DND-41 (cell line): ENCODE measurements at regions not wholly inside any gene's neighbourhood (a gene's known extent, or its start where the extent isn't known, plus 50 kb on each side); places are given as distances from the start of the nearest gene placed in this dataset.

Source experiments
- ATAC-seq: fragments of 200-7000 bp; cut with Tn5 transposase; 3 replicates; pipeline ENCODE4 v1.9.1; 2021; ENCODE audit warnings: low read depth; ENCODE audit not compliant: insufficient read depth
- DNase-seq: peaks from one replicate; pipeline ENCODE4 v3.0.0-alpha.2; 2020
- H2AFZ ChIP-seq: 2 replicates; pipeline ENCODE4 v1.6.0; 2012; ENCODE audit warnings: low read depth, low read length
- H3K27ac ChIP-seq: 2 replicates; pipeline ENCODE4 v1.5.1; 2012; ENCODE audit warnings: low read length, inconsistent platforms
- H3K27me3 ChIP-seq: fragments of 200-600 bp; sonication (generic); 2 replicates; pipeline ENCODE4 v1.6.0; 2012; ENCODE audit warnings: low read length, mild to moderate bottlenecking, inconsistent platforms; ENCODE audit not compliant: insufficient read depth, poor library complexity
- H3K36me3 ChIP-seq: 2 replicates; pipeline ENCODE4 v1.5.1; 2012; ENCODE audit warnings: low read length, inconsistent platforms; ENCODE audit not compliant: insufficient read depth
- H3K4me1 ChIP-seq: 2 replicates; pipeline ENCODE4 v1.5.1; 2012; ENCODE audit warnings: mild to moderate bottlenecking, low read length; ENCODE audit not compliant: insufficient read depth
- H3K4me2 ChIP-seq: 2 replicates; pipeline ENCODE4 v1.6.0; 2012; ENCODE audit warnings: mild to moderate bottlenecking, moderate library complexity, low read length, inconsistent platforms; ENCODE audit not compliant: insufficient read depth
- H3K4me3 ChIP-seq, 2 experiments: fragments of 200-600 bp in 1 of 2; shearing (Covaris generic) in 1 of 2; 2 replicates each; pipeline ENCODE4 v1.5.1; 2012 to 2016; ENCODE audit warnings: inconsistent platforms in 2 of 2, low read length in 2 of 2, mild to moderate bottlenecking in 2 of 2, low read depth in 1 of 2, moderate library complexity in 1 of 2
- H3K79me2 ChIP-seq: 2 replicates; pipeline ENCODE4 v1.6.0; 2012; ENCODE audit warnings: low read length, inconsistent platforms; ENCODE audit not compliant: insufficient read depth
- H3K9ac ChIP-seq: 2 replicates; pipeline ENCODE4 v1.6.0; 2012; ENCODE audit warnings: low read depth, mild to moderate bottlenecking, inconsistent platforms, low read length, moderate library complexity
- H3K9me3 ChIP-seq: 2 replicates; pipeline ENCODE4 v1.5.1; 2012; ENCODE audit warnings: low read length, moderate library complexity, mild to moderate bottlenecking, inconsistent platforms; ENCODE audit not compliant: insufficient read depth, severe bottlenecking
- H4K20me1 ChIP-seq: 2 replicates; pipeline ENCODE4 v1.6.0; 2012; ENCODE audit warnings: low read length; ENCODE audit not compliant: insufficient read depth
- EZH2 ChIP-seq: IDR thresholded peaks from 3 replicates; pipeline ENCODE4 v1.6.1; 2012; ENCODE audit warnings: borderline replicate concordance, low read depth, mild to moderate bottlenecking, moderate library complexity, low read length, inconsistent platforms; ENCODE audit not compliant: severe bottlenecking
- TF ChIP-seq, protein P1 (sequence below): IDR thresholded peaks from 2 replicates; pipeline ENCODE4 v1.5.1; 2012; ENCODE audit warnings: borderline replicate concordance, low read length, moderate library complexity, mild to moderate bottlenecking; ENCODE audit not compliant: poor library complexity, severe bottlenecking; ENCODE audit errors: extremely low read depth

DNA sequence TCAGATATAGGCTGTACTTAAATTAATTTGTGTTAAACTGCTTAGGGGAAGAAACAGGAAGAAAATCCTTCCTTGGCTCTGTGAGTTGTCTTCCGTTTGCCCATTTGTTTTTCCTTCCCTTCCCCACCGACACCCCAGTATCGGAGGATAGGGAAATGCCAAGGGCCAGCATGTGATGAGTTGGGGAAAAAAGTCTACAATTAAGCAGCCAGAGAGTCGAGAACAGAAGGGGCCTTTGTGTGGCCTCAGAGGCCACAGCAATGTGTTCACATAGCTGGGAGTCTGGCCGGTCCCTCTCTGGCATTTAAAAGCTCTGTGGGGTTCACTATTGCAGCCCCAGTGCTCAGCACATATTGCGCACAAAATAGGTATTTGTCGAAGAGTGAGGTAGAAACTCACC is 489.3 kb downstream of the MATN1 start:
- TF ChIP-seq EZH2, result no peak
- TF ChIP-seq, protein P1, sequence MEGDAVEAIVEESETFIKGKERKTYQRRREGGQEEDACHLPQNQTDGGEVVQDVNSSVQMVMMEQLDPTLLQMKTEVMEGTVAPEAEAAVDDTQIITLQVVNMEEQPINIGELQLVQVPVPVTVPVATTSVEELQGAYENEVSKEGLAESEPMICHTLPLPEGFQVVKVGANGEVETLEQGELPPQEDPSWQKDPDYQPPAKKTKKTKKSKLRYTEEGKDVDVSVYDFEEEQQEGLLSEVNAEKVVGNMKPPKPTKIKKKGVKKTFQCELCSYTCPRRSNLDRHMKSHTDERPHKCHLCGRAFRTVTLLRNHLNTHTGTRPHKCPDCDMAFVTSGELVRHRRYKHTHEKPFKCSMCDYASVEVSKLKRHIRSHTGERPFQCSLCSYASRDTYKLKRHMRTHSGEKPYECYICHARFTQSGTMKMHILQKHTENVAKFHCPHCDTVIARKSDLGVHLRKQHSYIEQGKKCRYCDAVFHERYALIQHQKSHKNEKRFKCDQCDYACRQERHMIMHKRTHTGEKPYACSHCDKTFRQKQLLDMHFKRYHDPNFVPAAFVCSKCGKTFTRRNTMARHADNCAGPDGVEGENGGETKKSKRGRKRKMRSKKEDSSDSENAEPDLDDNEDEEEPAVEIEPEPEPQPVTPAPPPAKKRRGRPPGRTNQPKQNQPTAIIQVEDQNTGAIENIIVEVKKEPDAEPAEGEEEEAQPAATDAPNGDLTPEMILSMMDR, result no peak
- no peaks in the 10 kb centered on the region for H3K9me3 ChIP-seq
- no peaks in the 10 kb centered on the region for H4K20me1 ChIP-seq
- H3K27me3 ChIP-seq, result no peaks in the 10 kb centered on the region
- no peaks in the 10 kb centered on the region for H3K36me3 ChIP-seq
- H3K4me3 ChIP-seq, result no peak overlapping the region
- DNase-seq, result no peak
- no peaks in the 10 kb centered on the region for H3K79me2 ChIP-seq
- no peak overlapping the region for H3K4me2 ChIP-seq
- no peak overlapping the region for H2AFZ ChIP-seq
- H3K4me1 ChIP-seq, result no peaks in the 10 kb centered on the region
- H3K27ac ChIP-seq, result no peak overlapping the region
- no peak overlapping the region for H3K9ac ChIP-seq
- no peak for ATAC-seq

DNA sequence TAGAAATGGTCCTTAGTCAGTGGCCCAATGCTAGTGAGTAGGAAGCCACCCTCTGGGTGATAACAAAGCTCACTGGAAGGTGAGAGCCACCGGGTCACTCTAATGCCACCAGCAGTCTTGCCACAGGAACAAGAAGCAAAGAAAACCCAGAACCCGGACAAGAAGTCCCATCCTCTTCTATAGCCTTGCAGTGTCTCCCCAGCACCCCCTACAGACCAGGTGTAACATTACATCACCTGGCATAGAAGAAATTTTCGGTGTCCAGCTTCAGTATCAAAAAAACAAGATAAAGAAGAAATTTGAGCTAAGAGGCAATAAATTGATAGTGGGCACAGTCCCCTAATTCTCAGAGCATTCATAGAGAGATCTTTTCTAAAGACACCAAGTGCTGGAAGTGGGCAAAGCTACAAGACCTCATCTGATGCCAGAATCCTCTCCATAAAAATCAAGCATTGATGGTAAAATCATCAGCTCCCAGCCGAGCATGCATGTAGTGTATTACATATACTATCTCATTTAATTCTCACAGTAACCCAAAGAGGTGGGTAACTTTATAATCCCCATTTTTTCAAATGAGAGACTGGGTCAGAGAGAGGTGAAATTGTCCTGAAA is 491.0 kb downstream of the MATN1 start:
- H4K20me1 ChIP-seq, result no peaks in the 10 kb centered on the region
- H3K9ac ChIP-seq, result no peak overlapping the region
- no peaks in the 10 kb centered on the region for H3K4me1 ChIP-seq
- no peaks in the 10 kb centered on the region for H3K9me3 ChIP-seq
- H3K79me2 ChIP-seq, result no peaks in the 10 kb centered on the region
- H3K27ac ChIP-seq, result no peak overlapping the region
- no peaks in the 10 kb centered on the region for H3K27me3 ChIP-seq
- no peak overlapping the region for H2AFZ ChIP-seq
- H3K4me2 ChIP-seq, result no peak overlapping the region
- TF ChIP-seq, protein P1, result peak; percentile 67
- no peak for TF ChIP-seq EZH2
- no peak for DNase-seq
- no peaks in the 10 kb centered on the region for H3K36me3 ChIP-seq
- H3K4me3 ChIP-seq, result no peak overlapping the region
- no peak for ATAC-seq

DNA sequence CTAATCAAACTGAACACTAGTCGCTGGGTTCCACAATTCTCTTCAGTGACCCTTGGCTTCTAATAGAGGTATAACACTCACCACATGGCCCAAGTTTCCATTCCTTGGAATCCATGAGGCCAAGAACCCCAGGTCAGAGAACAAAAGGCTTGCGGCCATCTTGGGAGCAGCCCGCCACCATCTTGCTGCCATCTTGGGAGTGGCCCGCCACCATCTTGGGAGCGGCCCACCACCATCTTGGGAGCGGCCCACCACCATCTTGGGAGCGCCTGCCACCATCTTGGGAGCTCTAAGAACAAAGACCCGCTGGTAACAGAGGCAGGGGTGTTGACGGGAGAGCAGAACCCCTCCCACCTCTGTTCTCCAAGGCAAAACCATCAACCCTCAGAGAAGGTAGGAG is 493.4 kb downstream of the MATN1 start:
- H3K4me2 ChIP-seq, result no peak overlapping the region
- H3K27ac ChIP-seq, result no peak overlapping the region
- H4K20me1 ChIP-seq, result no peaks in the 10 kb centered on the region
- no peak for ATAC-seq
- H3K36me3 ChIP-seq, result no peaks in the 10 kb centered on the region
- no peak for TF ChIP-seq EZH2
- TF ChIP-seq, protein P1, result no peak
- H2AFZ ChIP-seq, result no peak overlapping the region
- DNase-seq, result no peak
- H3K27me3 ChIP-seq, result peaks cover 3% of the 10 kb centered on the region
- H3K79me2 ChIP-seq, result no peaks in the 10 kb centered on the region
- no peaks in the 10 kb centered on the region for H3K4me1 ChIP-seq
- no peak overlapping the region for H3K4me3 ChIP-seq
- H3K9me3 ChIP-seq, result no peaks in the 10 kb centered on the region
- no peak overlapping the region for H3K9ac ChIP-seq

DNA sequence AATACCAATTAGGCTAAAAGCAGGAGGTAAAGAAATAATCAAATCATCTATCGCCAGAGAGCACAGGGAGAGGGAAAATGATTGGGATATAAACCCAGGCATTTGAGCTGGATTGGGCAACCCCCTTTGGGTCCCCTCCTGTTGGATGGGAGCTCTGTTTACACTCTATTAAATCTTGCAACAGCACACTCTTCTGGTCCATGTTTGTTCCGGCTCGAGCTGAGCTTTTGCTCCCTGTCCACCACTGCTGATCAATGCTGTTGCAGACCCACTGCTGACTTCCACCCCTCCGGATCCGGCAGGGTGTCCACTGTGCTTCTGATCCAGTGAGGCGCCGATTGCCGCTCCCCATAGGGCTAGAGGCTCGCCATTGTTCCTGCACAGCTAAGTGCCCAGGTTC is 493.8 kb downstream of the MATN1 start:
- H3K4me3 ChIP-seq, result no peak overlapping the region
- peaks cover 3% of the 10 kb centered on the region for H3K27me3 ChIP-seq
- H3K9ac ChIP-seq, result no peak overlapping the region
- no peaks in the 10 kb centered on the region for H3K4me1 ChIP-seq
- no peak for TF ChIP-seq EZH2
- TF ChIP-seq, protein P1, result no peak
- no peak for ATAC-seq
- no peaks in the 10 kb centered on the region for H3K9me3 ChIP-seq
- H4K20me1 ChIP-seq, result no peaks in the 10 kb centered on the region
- no peaks in the 10 kb centered on the region for H3K79me2 ChIP-seq
- no peak overlapping the region for H2AFZ ChIP-seq
- H3K4me2 ChIP-seq, result no peak overlapping the region
- no peak overlapping the region for H3K27ac ChIP-seq
- DNase-seq, result no peak
- no peaks in the 10 kb centered on the region for H3K36me3 ChIP-seq
